Stimulated activated CD8-positive, alpha-beta memory T cell treated with anti-CD3 and anti-CD28 coated beads, Interleukin-12 subunit alpha, Interleukin-12 subunit beta, amount 100 ng/mL, for 24 hours (primary cell): ENCODE measurements at regions not wholly inside any gene's neighbourhood (a gene's known extent, or its start where the extent isn't known, plus 50 kb on each side); places are given as distances from the start of the nearest gene placed in this dataset.

Source experiments
- DNase-seq: peaks from one replicate; pipeline ENCODE4 v3.0.0-alpha.2; 2020; ENCODE audit errors: extremely low read depth

DNA sequence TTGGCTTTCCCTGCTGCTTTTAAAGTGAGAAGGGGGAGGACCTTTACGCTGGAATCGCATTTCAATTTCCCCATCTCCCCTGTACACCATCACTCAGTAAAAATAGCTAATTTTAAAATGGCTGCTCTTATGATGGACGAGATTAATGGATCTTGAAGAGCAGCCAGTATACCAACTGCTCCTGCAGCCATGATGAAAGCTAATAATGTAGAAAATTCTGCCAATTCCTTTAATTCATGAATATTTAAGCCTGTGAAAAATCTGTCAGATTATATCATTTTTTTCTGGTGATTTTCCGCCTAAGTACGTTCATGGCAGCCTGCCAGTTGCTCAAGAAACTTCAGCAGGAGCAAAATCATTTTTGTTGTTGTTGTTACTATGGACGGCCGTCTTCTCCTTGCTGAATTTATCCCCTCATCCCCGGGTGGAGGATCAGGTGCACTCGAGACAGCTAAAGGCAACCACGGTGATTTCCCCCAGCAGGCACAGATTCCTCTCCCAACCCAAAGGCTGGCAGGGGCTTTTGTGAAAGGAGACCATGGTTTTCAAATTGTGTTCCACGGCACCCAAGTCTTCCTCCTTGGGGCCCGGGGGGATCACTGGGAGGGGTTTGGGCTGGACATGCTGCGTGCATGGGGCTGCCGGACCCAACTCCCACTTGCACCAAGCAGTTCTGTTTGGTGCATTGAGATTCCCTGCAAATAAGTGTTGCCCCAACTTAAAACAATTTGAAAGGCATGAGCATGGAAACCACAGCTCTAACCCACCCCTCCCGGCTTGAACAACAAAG is 289.6 kb downstream of the UACA start:
- DNase-seq: no peak

DNA sequence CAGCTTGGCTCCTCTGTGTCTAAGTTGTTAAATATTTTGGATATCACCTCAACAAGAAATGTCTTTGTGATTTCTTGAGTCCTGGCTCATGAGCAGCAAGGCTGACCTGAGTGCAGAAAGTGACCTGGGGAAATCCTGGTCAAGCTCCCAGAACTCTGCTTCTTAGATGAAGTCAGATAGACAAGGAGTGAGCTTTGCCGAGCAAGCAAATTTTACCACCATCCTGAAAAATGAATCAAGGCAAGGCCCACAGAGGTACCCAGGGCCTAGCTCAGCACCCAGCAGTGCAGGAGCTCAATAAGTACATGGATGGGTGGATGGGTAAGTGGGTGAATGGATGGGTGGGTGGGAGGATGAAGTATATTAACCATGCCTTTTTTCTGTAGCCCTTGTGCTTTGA is 291.8 kb downstream of the UACA start:
- DNase-seq: no peak

DNA sequence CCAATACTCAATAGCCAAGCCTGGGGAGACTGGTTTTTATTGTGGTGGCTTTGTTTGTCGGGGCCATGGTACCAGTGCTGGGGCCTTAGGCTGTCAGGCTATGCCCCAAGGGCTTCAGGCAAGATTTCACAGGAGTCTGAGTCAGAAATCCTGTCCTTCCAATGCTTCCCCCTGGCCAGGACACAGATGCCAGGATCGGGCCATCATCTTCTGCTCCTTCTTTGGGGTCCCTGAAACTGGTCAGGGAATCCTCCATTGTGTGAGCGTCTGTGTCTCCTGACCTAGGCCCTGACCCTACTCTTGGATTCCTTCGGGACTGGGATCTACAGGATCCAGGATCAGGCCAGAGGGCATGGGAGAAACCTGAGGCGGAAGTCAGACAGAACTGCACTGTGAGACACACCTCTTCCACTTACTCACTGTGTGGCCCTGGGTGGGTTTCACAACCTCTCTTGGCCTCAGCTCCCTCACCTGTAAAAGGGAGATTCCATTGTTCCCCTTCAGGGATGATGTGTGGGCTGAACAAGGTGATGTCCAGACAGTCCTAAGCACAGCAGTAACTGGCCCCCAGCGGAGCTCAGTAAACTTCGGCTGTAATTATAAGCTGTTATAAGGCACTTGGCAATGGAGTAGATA is 292.7 kb downstream of the UACA start:
- DNase-seq: no peak

DNA sequence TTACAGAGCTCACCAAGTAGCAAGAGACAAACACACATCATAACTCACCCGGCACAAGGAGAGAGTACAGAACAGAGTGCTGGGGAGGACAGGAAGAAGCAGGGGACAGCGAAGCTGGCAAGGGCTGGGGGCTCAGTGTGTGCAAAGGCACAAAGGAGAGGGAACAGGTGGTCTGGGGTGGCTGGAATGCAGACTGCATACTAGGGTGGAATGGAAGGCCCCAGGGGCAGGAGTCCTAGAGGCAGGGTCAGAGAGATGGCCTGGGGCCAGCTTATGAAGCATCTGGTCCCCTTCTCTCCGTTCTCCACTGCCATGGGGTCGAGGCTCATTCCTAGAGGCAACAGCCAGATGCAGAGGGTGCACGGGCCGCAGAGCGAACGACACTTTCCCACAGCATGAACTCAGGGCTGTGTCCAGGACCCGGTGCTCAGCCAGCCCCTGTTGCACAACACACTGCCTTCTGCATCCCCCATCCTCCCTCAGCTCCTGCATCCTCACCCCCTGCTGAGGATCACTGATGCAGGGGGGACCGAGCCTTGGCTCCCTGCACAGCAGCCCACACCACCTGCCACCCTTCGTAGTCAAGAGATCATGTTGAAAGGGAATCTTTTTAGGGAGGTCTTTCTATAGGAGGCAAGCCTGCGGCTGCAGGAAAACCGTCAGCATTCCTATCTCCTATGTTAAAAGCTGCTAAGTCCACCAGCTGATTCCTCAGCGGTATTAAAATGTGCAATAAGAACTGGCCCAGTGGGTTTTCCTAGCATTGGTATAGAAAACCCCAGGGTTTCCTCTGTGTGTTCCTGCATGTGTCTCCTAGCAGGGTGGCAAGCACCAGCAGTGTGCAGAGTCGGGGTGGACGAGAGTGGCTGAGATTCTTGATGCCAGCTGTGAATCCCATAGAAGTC is 293.5 kb downstream of the UACA start:
- DNase-seq: no peak

DNA sequence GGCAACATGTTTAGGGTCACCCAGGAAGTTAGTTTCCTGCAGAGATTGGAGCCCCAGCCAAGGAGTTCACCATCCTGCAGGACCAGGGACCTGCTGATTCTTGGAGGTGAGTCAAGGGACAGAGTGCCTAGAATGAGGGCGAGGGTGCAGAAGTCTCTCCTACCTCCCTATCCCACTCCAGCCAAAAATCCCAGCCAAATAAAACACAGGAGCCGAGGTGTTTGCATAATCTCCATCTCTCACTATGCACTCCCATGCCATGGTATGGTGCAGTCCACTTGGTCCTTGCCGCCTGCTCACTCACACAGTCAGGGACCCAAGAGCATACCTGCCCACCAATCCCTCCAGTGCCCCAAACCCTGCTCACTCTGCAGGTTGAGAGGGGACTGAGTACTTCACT is 294.2 kb downstream of the UACA start:
- DNase-seq: no peak

DNA sequence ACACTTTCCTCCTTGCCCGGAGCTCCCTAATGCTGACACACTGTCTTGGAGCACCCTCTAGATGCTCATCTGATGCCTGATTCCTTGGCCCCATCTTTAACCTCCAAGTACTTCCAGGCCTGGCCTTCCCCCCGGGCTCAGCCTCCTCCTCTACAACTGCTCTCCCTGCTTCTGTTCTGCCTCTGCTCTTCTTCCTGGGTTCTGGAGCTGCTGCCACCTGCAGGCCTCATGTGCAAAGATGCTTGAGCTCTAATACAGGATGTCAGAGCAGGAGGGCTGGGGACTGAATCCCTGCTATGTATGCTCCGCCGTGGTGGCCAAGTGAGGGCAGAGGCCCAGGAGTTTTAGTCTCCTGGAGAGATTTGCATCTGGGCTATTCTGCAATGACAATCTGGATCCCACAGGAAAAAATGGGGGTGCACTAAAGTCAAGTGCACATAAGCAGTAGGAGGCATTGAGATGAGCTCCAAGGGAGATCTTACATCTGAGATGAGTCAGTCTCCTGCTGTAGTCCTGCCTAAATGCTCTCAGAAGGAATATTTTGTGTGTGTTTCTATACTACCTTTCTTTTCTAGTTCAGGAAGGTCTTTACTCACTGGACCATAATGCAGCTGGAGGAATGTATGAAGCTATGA is 296.3 kb downstream of the UACA start:
- no peak for DNase-seq

DNA sequence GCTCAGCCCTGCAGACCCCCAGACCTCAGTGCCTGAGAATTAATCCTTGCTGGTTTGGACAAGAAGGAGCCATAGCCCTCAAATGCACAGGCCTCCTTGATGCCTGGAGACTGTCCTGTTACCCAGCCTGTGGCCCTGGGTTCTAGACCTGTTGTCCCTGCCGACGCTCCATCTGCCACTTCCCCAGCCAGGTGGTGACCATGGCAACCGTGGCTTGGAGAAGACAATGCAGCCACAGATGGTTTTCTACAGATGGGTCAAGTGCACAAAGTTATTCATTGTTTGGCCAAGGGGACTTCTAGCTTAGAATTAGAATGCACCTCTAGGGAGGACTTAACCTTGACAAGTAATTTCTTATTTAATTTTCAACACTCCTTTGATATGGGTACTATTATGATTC is 297.1 kb downstream of the UACA start:
- no peak for DNase-seq

DNA sequence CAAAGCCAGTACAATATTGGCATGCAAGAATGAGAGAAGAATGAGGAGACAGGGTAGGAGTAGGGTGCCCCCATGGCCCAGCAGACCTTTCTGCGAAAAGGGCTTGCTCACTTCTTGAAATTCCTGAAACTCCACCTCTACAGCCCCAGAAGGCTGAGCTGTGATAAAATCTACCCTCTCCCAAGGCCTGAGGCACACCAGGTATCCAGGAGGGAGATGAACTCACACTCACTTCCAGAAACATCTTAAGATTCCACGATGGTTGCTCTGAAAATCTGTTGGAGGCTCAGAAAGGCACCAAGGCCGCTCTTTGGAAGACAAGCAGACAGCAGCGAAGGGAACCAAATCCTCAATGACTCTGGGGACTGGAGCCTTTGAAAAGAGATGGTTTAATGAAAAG is 297.5 kb downstream of the UACA start:
- DNase-seq: no peak

DNA sequence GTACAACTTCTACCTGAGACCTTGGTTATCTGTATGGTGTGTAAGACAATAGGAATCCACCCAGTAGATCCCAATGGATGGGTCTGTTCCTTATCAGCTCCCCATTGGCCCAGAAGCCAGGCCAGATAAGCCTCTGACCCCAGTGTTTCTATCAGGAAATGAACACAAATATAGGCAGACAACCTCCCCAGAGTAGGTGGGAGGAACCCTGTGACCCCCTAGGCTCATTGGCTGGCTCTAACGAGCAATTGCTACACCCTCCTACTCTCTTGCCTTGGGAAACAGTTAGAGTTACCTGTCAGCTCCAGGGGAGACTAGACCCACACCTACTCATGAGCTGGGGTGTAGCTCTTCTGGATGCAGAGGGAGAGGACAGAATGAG is 299.9 kb downstream of the UACA start:
- DNase-seq: no peak

DNA sequence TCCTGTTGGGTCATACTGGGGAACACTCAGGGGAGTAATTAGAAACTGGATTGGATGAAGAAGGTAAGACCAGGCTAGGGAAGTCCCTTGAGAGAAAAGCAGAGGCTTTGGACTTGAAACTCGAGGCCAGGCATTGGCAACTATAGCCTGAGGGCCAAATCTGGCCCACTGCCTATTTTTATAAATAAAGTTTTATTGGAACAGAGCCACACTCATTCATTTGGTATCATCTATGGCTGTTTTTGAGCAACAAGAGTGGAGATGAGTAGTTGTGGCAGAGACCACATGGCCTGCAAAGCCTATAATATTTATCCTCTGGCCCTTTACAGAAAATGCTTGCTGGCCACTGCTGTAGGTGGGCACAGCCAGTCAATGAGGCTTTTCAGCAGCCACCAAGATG is 301.4 kb downstream of the UACA start:
- no peak for DNase-seq

DNA sequence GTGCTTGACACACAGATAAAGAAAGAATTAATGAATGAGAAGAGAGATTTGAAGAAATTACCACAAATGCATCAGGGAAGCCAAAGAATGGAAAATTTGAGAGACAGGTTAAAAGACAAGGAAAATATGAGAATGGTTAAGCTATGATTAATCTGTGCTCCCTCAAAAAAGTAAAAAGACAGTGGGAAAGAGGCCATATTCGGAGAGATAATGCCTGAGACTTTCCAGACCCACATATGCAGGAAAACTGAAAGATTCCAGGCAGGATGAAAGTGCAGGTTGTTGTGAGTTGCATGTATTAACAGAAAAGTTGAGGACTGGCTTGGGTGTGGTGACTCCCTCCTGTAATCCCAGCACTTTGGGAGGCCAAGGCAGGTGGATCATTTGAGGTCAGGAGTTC is 302.3 kb downstream of the UACA start:
- DNase-seq: no peak

DNA sequence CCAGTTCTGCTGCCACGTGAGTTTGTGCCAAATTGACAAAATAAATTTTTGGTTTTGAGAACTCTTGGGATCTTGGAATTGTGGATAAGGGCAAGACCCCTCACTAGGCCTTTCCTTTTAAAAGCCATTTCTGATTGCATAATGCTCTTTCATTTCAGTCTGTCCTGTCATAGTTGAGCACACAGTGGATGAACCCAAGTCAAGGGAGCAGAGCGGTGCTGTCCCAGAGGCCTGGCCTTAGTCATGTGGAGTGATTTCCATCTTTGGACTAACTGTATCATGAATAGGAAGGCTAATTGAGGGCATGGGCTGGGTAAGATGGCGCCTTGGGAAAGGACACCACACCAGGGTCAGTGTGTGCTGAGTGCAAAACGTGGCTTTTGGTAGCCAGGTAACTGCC is 304.0 kb downstream of the UACA start:
- DNase-seq: no peak

DNA sequence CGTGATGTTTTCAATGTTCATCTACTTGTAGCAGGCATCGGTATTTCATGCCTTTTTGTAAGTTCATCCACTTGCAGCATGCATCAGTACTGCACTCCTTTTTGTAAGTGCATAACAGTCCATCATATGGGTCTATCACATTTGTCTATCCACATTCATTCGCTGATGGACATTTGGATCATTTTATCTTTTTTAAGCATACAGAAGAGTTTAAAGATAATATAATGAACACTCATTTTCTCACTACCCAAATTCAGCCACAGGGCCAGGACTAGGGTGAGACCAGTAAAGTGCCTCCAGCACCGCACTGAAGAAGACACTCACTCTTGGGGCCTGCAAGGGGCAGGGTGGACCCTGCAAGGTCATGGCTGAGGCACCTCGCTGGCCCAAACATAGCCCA is 309.6 kb downstream of the UACA start:
- DNase-seq: no peak

DNA sequence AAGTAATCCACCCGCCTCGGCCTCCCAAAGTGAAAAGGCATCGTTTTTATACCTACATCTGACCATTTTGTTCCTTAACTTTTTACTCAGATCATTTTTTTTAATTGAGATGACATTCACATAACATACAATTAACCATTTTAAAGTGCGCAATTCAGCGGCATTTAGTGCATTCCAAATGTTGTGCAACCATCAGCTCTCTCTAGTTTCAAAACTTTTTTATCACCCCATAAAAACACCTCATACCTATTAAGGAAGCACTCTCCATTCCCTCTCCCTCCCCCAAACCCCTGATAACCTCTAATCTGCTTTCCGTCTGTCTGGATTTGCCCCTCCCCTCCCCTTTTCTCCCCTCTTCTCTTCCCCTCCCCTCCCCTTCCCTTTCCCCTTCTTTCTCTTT is 310.1 kb downstream of the UACA start:
- DNase-seq: no peak

DNA sequence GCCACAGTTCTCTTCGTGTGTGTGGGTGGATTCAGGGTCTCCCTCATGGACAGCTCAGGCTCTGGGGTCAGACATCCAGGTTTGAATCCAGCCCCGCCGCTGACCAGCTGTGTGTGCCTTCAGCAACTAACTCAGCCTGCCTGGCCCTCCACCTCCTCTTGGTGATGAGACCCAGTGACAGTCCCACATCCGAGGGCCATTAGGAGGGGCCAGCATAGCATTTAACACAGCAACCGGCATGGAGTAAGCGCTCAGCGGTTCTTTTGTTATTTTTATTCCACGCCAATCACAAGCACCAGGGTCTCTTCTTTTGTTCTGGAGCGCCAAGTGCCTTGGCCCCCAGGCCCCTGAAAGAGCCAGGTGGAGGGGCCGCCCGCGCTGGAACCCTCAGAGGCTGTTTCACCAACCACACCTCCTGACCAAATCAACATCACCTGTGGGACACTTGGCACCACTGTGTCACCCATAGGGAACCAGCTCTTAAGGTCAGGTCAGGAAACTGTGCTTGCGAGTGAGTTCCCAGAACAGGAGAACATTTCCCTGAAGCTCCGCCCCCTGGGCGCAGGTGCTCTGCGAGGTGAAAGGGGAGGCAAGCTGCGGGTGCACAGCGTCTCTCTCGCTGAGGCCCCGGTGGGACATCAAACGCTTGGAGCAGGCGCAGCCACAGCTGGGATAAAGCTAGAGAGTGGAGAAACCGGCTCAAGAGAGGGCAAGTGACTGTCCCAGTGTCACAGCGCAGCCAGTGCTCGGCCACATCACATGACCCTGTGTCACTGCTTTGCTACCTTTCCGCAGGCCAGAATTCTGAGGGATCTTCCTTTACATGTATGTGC is 311.3 kb downstream of the UACA start:
- DNase-seq: no peak

DNA sequence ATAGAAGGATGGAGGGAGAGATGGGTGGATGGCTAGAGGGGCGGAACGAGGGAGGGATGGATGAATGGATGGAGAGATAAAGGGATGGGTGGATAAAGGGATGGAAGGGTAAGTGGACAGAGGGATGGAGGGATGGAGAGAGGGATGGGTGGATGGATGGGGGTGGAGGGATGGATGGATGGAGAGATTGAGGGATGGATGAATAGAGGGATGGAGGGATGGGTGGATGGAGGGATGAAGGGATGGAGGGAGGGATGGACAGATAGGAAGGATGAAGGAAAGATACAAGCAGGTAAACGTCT is 313.3 kb downstream of the UACA start:
- DNase-seq: no peak

DNA sequence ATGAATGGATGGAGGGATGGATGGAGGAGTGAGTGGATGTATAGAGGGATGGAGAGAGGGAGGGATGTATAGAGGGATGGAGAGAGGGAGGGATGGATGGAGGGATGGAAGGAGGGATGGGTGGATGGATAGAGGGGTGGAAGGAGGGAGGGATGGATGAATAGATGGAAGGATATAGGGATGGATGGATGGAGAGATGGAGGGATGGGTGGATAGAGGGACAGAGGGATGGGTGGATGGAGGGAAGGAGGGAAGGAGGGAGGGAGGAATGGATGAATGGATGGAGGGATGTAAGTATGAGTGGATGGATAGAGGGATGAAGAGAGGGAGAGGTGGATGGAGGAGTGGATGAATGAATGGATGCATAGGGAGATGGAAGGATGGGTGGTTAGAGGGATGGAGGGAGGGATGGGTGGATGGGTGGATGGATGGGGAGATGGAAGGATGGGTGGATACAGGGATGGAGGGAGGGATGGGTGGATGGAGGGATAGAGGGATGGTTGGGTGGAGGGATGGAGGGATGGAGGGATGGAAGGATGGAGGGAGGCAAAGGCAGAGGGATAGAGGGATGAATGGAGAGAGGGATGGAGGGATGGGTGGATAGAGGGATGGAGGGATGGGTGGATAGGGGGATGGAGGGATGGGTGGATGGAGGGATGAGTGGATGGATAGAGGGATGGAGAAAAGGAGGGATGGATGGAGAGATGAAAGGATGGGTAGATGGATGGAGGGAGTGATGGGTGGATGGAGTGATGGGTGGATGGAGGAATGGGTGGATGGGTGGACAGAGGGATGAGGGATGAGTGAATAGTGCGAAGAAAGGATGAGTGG is 313.8 kb downstream of the UACA start:
- no peak for DNase-seq

DNA sequence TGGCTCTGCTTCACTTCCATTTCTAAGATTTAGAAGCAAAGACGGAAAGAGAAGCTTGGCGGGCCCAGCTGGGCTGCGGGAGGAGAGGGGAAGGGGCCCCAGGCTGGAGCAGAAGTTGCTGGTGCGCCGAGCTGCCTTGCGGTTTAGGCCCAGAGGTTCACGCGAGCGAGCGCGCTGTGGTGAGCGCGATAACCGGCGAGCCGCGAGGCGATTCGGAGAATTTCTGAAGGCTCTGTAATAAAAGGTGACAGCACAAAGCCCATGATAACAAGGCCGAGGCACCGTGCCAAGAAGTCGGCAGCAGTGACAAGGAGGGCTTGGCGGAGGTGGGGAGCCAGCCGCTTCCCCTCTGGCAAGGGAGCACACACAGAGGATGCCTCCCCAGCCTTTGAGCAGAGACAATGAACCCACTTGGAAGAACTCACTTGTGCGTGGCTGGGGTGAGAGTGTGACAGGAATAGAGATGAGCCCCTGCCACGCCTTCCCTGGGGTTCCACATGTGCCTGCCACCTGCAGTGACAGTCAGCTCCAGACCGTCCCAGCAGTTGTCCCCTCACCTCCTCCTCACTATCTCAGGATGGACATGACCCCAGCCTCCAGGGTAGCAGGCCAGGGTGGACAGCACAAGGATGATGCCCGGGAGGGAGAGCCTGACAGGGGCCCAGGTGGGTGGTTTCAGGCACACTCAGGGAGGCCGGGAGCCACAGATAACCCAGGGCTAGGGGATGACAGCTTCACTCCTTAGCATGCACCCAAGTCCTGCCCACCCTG is 315.2 kb downstream of the UACA start:
- DNase-seq: no peak

DNA sequence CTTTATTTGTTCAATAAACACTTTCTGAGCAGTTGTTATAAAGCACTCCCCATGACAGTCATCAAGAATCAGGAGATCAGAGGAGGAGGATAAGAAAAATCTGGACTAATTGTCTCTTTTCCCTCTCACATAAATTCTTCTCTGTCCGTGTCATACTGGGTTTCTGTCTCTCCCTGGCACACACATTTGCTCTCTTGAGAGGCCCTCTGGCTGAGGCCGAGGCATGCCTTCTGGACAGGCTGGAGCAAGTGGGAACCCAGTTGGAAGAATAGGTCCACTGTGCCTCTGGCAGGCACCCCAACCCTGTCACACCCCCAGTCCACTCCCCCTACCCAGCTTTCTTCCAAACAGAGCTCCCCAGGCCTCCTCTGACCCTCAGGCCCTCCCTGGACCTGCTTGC is 315.8 kb downstream of the UACA start:
- DNase-seq: no peak

DNA sequence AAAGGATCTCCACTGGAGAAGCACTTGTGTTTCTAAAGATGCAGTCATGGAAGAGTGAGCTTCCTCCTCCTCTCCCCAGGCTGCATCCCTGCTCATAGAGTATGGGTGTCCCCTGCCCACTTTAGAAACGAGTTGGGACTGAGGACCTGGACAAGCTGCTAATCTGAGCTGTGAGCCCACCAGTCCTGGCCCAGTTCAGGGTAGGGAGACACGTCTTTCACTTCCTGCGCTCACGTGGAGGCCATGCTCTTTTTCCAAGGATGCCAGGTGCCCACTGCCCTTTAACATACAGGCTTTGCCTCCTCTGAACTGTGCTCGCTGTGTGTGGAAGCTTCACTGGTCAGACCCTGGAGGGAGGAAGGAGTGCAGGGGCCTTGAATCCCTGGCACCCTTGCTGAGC is 316.3 kb downstream of the UACA start:
- DNase-seq: no peak
